ENCODE measurements at regions not wholly inside any gene's neighbourhood (a gene's known extent, or its start where the extent isn't known, plus 50 kb on each side); places are given as distances from the start of the nearest gene placed in this dataset.
"Not testable (repeated sequence)": the region's sequence is repeated elsewhere in the genome, so short reads cannot be mapped to it uniquely, and the experiment has no call there.

GRCh38 chr18:66252703-66253102, 351.2 kb downstream of the CDH19 start:
- TF ChIP-seq EP300 (IDR thresholded peaks at IDR 0.05) (no peak), CTCF (IDR thresholded peaks at IDR 0.05) (no peak), POLR2AphosphoS5 (IDR thresholded peaks at IDR 0.05) (no peak), POLR2A (IDR thresholded peaks at IDR 0.05) (no peak)
- Histone ChIP-seq H3K27me3 (no peaks in the 10 kb centered on the region), H3K9me3 (no peaks in the 10 kb centered on the region), H3K4me3 (no peak overlapping the region), H3K36me3 (no peaks in the 10 kb centered on the region), H3K27ac (no peak overlapping the region), H3K4me1 (no peaks in the 10 kb centered on the region)
- WGBS, 5 donors = 31 to 48% (median 40%) methylated on average over 1 of the region's 1 CpG
- intact Hi-C loops (cut with DNase I; ENCODE audit: low total_unique reads) = no loop called here
- DNase-seq = no peak

GRCh38 chr18:66235206-66235605, 368.7 kb downstream of the CDH19 start:
- H3K9me3 ChIP-seq = no peaks in the 10 kb centered on the region
- no peak overlapping the region for H3K27ac ChIP-seq
- intact Hi-C loops (cut with DNase I; ENCODE audit: low total_unique reads) = no loop called here
- no peak overlapping the region for H3K4me3 ChIP-seq
- TF ChIP-seq POLR2AphosphoS5 (IDR thresholded peaks at IDR 0.05) = no peak
- no peak for TF ChIP-seq EP300 (IDR thresholded peaks at IDR 0.05)
- TF ChIP-seq POLR2A (IDR thresholded peaks at IDR 0.05) = no peak
- no peak for TF ChIP-seq CTCF (IDR thresholded peaks at IDR 0.05)
- H3K27me3 ChIP-seq = no peaks in the 10 kb centered on the region
- H3K4me1 ChIP-seq = no peaks in the 10 kb centered on the region
- 43 to 58% (median 48%) methylated on average over 2 of the region's 2 CpGs for WGBS, 5 donors
- no peak for DNase-seq
- no peaks in the 10 kb centered on the region for H3K36me3 ChIP-seq

GRCh38 chr18:66226782-66227181, 377.1 kb downstream of the CDH19 start:
- Histone ChIP-seq H3K4me3 (no peak overlapping the region), H3K27ac (no peak overlapping the region), H3K36me3 (no peaks in the 10 kb centered on the region), H3K4me1 (no peaks in the 10 kb centered on the region), H3K9me3 (no peaks in the 10 kb centered on the region), H3K27me3 (no peaks in the 10 kb centered on the region)
- intact Hi-C loops (cut with DNase I; ENCODE audit: low total_unique reads) = no loop called here
- DNase-seq = no peak
- 47 to 71% (median 63%) methylated on average over 2 of the region's 2 CpGs for WGBS, 5 donors
- TF ChIP-seq CTCF (IDR thresholded peaks at IDR 0.05) = no peak

GRCh38 chr18:66223317-66223716, 380.6 kb downstream of the CDH19 start:
- H3K4me3 ChIP-seq; intact Hi-C loops (cut with DNase I; ENCODE audit: low total_unique reads); H3K4me1 ChIP-seq; H3K27me3 ChIP-seq; H3K27ac ChIP-seq; H3K36me3 ChIP-seq; DNase-seq; H3K9me3 ChIP-seq: not testable (repeated sequence)
- 86 to 96% (median 92%) methylated on average over 12 of the region's 12 CpGs for WGBS, 5 donors

GRCh38 chr18:66222174-66222573, 381.7 kb downstream of the CDH19 start:
- Histone ChIP-seq H3K27ac (no peak overlapping the region), H3K9me3 (no peaks in the 10 kb centered on the region), H3K4me3 (no peak overlapping the region), H3K27me3 (no peaks in the 10 kb centered on the region), H3K36me3 (no peaks in the 10 kb centered on the region), H3K4me1 (no peaks in the 10 kb centered on the region)
- intact Hi-C loops (cut with DNase I; ENCODE audit: low total_unique reads) = no loop called here
- WGBS, 5 donors = 79 to 94% (median 91%) methylated on average over 1 of the region's 1 CpG
- no peak for DNase-seq
- TF ChIP-seq EP300 (IDR thresholded peaks at IDR 0.05) (no peak), POLR2A (IDR thresholded peaks at IDR 0.05) (no peak), POLR2AphosphoS5 (IDR thresholded peaks at IDR 0.05) (no peak), CTCF (IDR thresholded peaks at IDR 0.05) (no peak)
